OCI-LY1 (cell line): ENCODE measurements at regions not wholly inside any gene's neighbourhood (a gene's known extent, or its start where the extent isn't known, plus 50 kb on each side); places are given as distances from the start of the nearest gene placed in this dataset.

Source experiments
- H2AFZ ChIP-seq: fragments of 200-600 bp; sonication (generic), shearing (Covaris generic); 2 replicates; pipeline ENCODE4 v1.6.0; 2014; ENCODE audit warnings: antibody characterized with exemption, mild to moderate bottlenecking, low read length
- H3F3A ChIP-seq: fragments of 200-600 bp; sonication (generic), shearing (Covaris generic); 2 replicates; pipeline ENCODE4 v1.6.0; 2014; ENCODE audit warnings: mild to moderate bottlenecking, antibody characterized with exemption, low read length, moderate library complexity; ENCODE audit not compliant: insufficient read depth
- H3K27ac ChIP-seq: fragments of 200-600 bp; sonication (generic); 2 replicates; pipeline ENCODE4 v1.5.1; 2014; ENCODE audit warnings: low read length, mixed run types, mild to moderate bottlenecking, low read depth; ENCODE audit not compliant: poor library complexity, severe bottlenecking
- H3K27me3 ChIP-seq: fragments of 200-600 bp; sonication (generic); 2 replicates; pipeline ENCODE4 v1.6.0; 2014; ENCODE audit warnings: antibody characterized with exemption, mild to moderate bottlenecking, low read length, moderate library complexity; ENCODE audit not compliant: insufficient read depth
- H3K36me3 ChIP-seq: fragments of 200-600 bp; sonication (generic); 2 replicates; pipeline ENCODE4 v1.6.1; 2014; ENCODE audit warnings: mild to moderate bottlenecking, antibody characterized with exemption, low read length, moderate library complexity, mixed read lengths; ENCODE audit not compliant: insufficient read depth
- H3K4me1 ChIP-seq: fragments of 200-600 bp; sonication (generic); 2 replicates; pipeline ENCODE4 v1.5.1; 2014; ENCODE audit warnings: mild to moderate bottlenecking, low read length, moderate library complexity; ENCODE audit not compliant: insufficient read depth, severe bottlenecking
- H3K4me2 ChIP-seq: fragments of 200-600 bp; sonication (generic), shearing (Covaris generic); 2 replicates; pipeline ENCODE4 v1.6.1; 2014; ENCODE audit warnings: low read length
- H3K4me3 ChIP-seq: fragments of 200-600 bp; sonication (generic); 2 replicates; pipeline ENCODE4 v1.5.1; 2014; ENCODE audit warnings: low read length, low read depth, mild to moderate bottlenecking, mixed read lengths; ENCODE audit not compliant: poor library complexity, severe bottlenecking
- H3K79me2 ChIP-seq: fragments of 200-600 bp; shearing (Covaris generic); 2 replicates; pipeline ENCODE4 v1.6.1; 2016; ENCODE audit warnings: mixed run types, low read length, mixed read lengths; ENCODE audit not compliant: insufficient read depth
- H3K9ac ChIP-seq: fragments of 200-600 bp; sonication (generic), shearing (Covaris generic); 2 replicates; pipeline ENCODE4 v1.6.1; 2014; ENCODE audit warnings: mild to moderate bottlenecking, low read length, mixed read lengths
- H3K9me2 ChIP-seq: fragments of 200-600 bp; sonication (generic), shearing (Covaris generic); 2 replicates; pipeline ENCODE4 v1.6.1; 2014; ENCODE audit warnings: low read depth, mild to moderate bottlenecking, low read length, mixed read lengths
- H3K9me3 ChIP-seq: fragments of 200-600 bp; shearing (Covaris generic); 2 replicates; pipeline ENCODE4 v1.6.1; 2014; ENCODE audit warnings: low read length, mixed read lengths
- H4K20me1 ChIP-seq: fragments of 200-600 bp; sonication (generic), shearing (Covaris generic); 2 replicates; pipeline ENCODE4 v1.6.0; 2016; ENCODE audit warnings: mild to moderate bottlenecking, low read length; ENCODE audit not compliant: insufficient read depth
- EZH2 ChIP-seq: fragments of 200-600 bp; sonication (generic), shearing (Covaris generic); IDR thresholded peaks from 2 replicates; pipeline ENCODE4 v1.8.0; 2017; ENCODE audit warnings: borderline replicate concordance, mixed run types, mild to moderate bottlenecking, antibody characterized with exemption, low read length, moderate library complexity, mixed read lengths
- TF ChIP-seq, protein P1 (sequence below): fragments of 200-600 bp; sonication (generic), shearing (Covaris generic); IDR thresholded peaks from 2 replicates; pipeline ENCODE4 v1.5.1; 2017; ENCODE audit warnings: mild to moderate bottlenecking, antibody characterized with exemption, low read length, moderate library complexity, mixed read lengths

DNA sequence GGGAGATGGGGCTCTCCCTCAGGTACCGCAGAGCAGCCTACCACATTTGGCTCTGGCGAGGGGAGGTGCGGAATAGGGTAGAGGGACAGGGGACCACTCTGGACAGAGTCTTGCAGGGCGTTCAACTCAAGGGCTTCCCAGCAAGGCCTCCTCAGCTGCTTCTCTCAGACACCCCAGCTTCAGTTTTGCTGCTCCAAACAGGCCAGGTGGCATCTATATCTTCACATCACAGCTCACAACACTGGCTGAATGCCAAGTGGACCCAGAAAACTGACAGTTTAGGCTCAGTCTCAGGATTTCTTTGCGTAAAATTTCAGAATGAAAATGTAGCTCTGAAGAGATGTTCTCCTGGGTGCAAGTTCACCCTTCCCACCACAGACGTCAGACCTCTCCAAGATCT is 592.6 kb upstream of the ADAMTS16 start:
- Histone ChIP-seq H4K20me1 (no peaks in the 10 kb centered on the region), H3K4me2 (no peak overlapping the region), H3K36me3 (no peaks in the 10 kb centered on the region), H3K9me3 (no peaks in the 10 kb centered on the region), H3F3A (no peaks in the 10 kb centered on the region), H3K27ac (no peak overlapping the region), H3K4me3 (no peak overlapping the region), H2AFZ (no peak overlapping the region), H3K27me3 (no peaks in the 10 kb centered on the region), H3K79me2 (no peaks in the 10 kb centered on the region), H3K4me1 (peaks cover 23% of the 10 kb centered on the region), H3K9ac (no peak overlapping the region), H3K9me2 (no peaks in the 10 kb centered on the region)
- TF ChIP-seq, protein P1, sequence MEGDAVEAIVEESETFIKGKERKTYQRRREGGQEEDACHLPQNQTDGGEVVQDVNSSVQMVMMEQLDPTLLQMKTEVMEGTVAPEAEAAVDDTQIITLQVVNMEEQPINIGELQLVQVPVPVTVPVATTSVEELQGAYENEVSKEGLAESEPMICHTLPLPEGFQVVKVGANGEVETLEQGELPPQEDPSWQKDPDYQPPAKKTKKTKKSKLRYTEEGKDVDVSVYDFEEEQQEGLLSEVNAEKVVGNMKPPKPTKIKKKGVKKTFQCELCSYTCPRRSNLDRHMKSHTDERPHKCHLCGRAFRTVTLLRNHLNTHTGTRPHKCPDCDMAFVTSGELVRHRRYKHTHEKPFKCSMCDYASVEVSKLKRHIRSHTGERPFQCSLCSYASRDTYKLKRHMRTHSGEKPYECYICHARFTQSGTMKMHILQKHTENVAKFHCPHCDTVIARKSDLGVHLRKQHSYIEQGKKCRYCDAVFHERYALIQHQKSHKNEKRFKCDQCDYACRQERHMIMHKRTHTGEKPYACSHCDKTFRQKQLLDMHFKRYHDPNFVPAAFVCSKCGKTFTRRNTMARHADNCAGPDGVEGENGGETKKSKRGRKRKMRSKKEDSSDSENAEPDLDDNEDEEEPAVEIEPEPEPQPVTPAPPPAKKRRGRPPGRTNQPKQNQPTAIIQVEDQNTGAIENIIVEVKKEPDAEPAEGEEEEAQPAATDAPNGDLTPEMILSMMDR: no peak
- TF ChIP-seq EZH2: no peak

DNA sequence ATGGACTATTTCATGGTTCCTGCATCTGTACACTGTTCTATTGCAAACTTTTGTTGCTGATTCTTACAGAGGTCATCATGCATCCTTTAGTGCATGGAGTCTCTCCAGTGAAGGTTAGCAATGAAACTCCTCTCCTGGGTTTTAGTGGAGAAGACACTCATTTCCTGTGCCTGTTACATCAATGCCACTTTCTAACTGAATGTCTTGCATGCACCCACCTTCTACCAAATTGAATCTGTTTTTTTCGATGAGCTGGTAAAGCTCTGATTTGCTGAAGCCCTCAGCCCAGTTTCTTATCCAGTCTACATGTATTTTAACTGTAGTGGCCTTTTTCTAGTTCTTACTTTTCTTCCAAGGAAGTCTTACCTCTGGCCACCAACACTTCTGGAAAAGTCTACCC is 591.8 kb upstream of the ADAMTS16 start:
- Histone ChIP-seq H3K27me3 (no peaks in the 10 kb centered on the region), H3K4me1 (peaks cover 23% of the 10 kb centered on the region)

DNA sequence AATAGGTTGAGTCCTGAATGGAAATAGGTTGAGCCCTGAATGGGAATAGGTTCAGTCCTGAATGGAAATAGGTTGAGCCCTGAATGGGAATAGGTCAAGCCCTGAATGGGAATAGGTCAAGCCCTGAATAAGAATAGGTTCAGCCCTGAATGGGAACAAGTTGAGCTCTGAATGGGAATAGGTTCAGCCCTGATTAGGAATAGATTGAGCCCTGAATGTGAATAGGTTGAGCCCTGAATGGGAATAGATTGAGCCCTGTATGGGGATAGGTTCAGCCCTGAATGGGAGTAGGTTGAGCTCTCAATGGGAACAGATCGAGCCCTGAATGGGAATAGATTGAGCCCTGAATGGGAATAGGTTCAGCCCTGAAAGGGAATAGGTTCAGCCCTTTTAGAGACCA is 590.8 kb upstream of the ADAMTS16 start:
- TF ChIP-seq, protein P1: no peak
- no peak for TF ChIP-seq EZH2
- no peaks in the 10 kb centered on the region for H3K36me3 ChIP-seq
- no peak overlapping the region for H2AFZ ChIP-seq
- H3K27me3 ChIP-seq: no peaks in the 10 kb centered on the region
- no peaks in the 10 kb centered on the region for H3F3A ChIP-seq
- H3K4me3 ChIP-seq: no peak overlapping the region
- no peaks in the 10 kb centered on the region for H4K20me1 ChIP-seq
- H3K9me3 ChIP-seq: no peaks in the 10 kb centered on the region
- H3K79me2 ChIP-seq: no peaks in the 10 kb centered on the region
- H3K4me2 ChIP-seq: no peak overlapping the region
- no peak overlapping the region for H3K27ac ChIP-seq
- H3K9me2 ChIP-seq: no peaks in the 10 kb centered on the region
- no peak overlapping the region for H3K9ac ChIP-seq
- peaks cover 23% of the 10 kb centered on the region for H3K4me1 ChIP-seq

More for the DNA sequence above, 591.8 kb upstream of the ADAMTS16 start:
- Histone ChIP-seq H3K9ac (no peak overlapping the region), H3K36me3 (no peaks in the 10 kb centered on the region), H3K4me2 (no peak overlapping the region), H3K9me2 (no peaks in the 10 kb centered on the region), H3K4me3 (no peak overlapping the region), H3K27ac (no peak overlapping the region), H3K9me3 (no peaks in the 10 kb centered on the region), H3F3A (no peaks in the 10 kb centered on the region), H4K20me1 (no peaks in the 10 kb centered on the region), H2AFZ (no peak overlapping the region), H3K79me2 (no peaks in the 10 kb centered on the region)
- TF ChIP-seq, protein P1: no peak
- no peak for TF ChIP-seq EZH2
